Peyer's patch (tissue), 4 donors: ENCODE measurements at regions not wholly inside any gene's neighbourhood (a gene's known extent, or its start where the extent isn't known, plus 50 kb on each side); places are given as distances from the start of the nearest gene placed in this dataset.

ENCODE experiments used
- DNase-seq, 3 donors: peaks; one replicate each; pipeline ENCODE4 v3.0.0-alpha.2; 2017 to 2019
- H3K27ac ChIP-seq, 4 donors: fragments of 200-600 bp; sonication (generic); one replicate each; pipeline ENCODE4 v1.5.1; 2016 to 2019
- H3K27me3 ChIP-seq, 2 donors: fragments of 200-600 bp; sonication (generic); one replicate each; pipeline ENCODE4 v1.5.1; 2019
- H3K36me3 ChIP-seq, 3 donors: fragments of 200-600 bp; sonication (generic); one replicate each; pipeline ENCODE4 v1.5.1; 2016 to 2019
- H3K4me1 ChIP-seq, 4 donors: fragments of 200-600 bp; sonication (generic); one replicate each; pipeline ENCODE4 v1.5.1; 2016 to 2019
- H3K4me3 ChIP-seq, 4 donors: fragments of 200-600 bp; sonication (generic); 1 replicate in 3 of 4; 2 replicates in 1 of 4; pipeline ENCODE4 v1.5.1; 2016 to 2019; ENCODE audit warnings: mild to moderate bottlenecking in 1 of 4
- H3K9me3 ChIP-seq, 4 donors: fragments of 200-600 bp; sonication (generic); one replicate each; pipeline ENCODE4 v1.5.1; 2016 to 2019; ENCODE audit warnings: mild to moderate bottlenecking in 1 of 4
- POLR2A ChIP-seq, 2 donors: fragments of 450-650 bp; IDR thresholded peaks; one replicate each; pipeline ENCODE4 v1.5.1; 2017; ENCODE audit warnings: antibody characterized with exemption in 2 of 2, mild to moderate bottlenecking in 2 of 2, moderate library complexity in 2 of 2
- TF ChIP-seq, protein P1 (sequence below), 6 experiments: fragments of 450-650 bp in 4 of 6; fragments of 200-600 bp in 2 of 6; sonication (generic) in 1 of 6; IDR thresholded peaks; one replicate each; pipeline ENCODE4 v1.5.1; 2017 to 2019; ENCODE audit warnings: antibody characterized with exemption in 6 of 6, mild to moderate bottlenecking in 3 of 6, moderate library complexity in 1 of 6

DNA sequence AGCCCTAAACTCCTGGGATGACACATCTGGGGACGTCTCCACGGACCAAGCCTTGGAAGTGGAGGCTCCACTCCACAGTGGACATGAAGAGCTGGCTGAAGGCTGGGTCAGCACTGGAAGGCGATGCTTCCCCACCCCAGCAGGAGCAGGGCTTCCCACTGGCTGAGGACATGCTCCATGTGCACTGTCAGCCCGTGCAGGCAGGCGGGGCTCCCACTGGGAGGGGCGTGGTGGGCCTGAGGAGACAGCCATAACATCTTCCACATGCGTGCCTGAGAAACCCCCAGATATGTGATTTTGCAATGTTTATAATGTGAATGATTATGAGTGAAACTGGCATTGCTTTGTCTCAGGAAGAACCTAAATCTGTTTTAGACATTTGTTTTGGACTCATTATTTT, 231.3 kb downstream of the KLF13 start:
- no peak overlapping the region for H3K27ac ChIP-seq
- H3K36me3 ChIP-seq, result no peaks in the 10 kb centered on the region
- H3K9me3 ChIP-seq, result no peaks in the 10 kb centered on the region
- no peaks in the 10 kb centered on the region for H3K4me1 ChIP-seq
- H3K4me3 ChIP-seq, result no peak overlapping the region
- no peaks in the 10 kb centered on the region for H3K27me3 ChIP-seq
- TF ChIP-seq, protein P1, sequence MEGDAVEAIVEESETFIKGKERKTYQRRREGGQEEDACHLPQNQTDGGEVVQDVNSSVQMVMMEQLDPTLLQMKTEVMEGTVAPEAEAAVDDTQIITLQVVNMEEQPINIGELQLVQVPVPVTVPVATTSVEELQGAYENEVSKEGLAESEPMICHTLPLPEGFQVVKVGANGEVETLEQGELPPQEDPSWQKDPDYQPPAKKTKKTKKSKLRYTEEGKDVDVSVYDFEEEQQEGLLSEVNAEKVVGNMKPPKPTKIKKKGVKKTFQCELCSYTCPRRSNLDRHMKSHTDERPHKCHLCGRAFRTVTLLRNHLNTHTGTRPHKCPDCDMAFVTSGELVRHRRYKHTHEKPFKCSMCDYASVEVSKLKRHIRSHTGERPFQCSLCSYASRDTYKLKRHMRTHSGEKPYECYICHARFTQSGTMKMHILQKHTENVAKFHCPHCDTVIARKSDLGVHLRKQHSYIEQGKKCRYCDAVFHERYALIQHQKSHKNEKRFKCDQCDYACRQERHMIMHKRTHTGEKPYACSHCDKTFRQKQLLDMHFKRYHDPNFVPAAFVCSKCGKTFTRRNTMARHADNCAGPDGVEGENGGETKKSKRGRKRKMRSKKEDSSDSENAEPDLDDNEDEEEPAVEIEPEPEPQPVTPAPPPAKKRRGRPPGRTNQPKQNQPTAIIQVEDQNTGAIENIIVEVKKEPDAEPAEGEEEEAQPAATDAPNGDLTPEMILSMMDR (IDR thresholded peaks at IDR 0.05), result no peak
- TF ChIP-seq POLR2A (IDR thresholded peaks at IDR 0.05), result no peak
- no peak for DNase-seq

DNA sequence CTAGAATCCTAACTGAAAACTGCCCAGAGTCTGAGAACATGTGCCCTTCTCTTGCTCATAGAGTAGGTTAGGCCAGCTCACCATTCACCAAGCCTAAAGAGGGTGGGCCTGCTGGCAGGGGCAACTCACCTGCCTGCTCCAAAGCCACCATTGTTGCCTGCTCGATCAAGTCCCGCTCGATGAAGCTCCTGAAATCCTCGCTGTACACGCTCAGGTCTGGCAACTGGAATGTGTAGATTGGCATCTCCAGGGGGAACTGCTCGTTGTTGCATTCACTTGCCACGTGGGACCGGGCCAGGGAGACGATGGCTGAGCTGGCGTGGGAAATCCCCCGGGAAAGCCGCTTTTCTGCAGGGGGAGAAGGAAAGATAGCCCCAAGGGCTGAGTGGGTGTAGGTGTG, 232.2 kb downstream of the KLF13 start:
- no peak overlapping the region for H3K4me3 ChIP-seq
- no peak for TF ChIP-seq POLR2A (IDR thresholded peaks at IDR 0.05)
- TF ChIP-seq, protein P1 (IDR thresholded peaks at IDR 0.05), result no peak
- no peak overlapping the region for H3K27ac ChIP-seq
- no peaks in the 10 kb centered on the region for H3K36me3 ChIP-seq
- H3K4me1 ChIP-seq, result no peaks in the 10 kb centered on the region
- H3K9me3 ChIP-seq, result no peaks in the 10 kb centered on the region
- no peak for DNase-seq
- no peaks in the 10 kb centered on the region for H3K27me3 ChIP-seq

DNA sequence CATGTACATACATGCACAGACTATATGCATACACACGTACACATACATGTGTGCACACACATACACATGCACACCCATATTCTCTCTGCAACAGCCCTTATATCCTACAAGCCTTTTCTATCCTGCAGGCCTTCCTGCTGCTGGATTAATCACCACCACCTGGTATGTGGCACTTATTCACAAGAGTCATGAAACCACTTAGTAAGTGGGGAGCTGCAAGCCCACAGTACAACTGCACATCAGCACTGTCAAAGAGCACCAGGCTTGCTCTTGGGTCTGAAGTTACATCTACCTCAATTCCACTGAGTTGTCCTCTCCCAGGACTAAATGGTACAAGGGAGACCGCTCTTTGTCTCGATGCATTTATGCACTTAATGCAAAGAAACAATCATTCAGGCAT, 233.2 kb downstream of the KLF13 start:
- no peaks in the 10 kb centered on the region for H3K27me3 ChIP-seq
- no peak overlapping the region for H3K27ac ChIP-seq
- no peak overlapping the region for H3K4me3 ChIP-seq
- no peaks in the 10 kb centered on the region for H3K4me1 ChIP-seq
- no peaks in the 10 kb centered on the region for H3K9me3 ChIP-seq
- TF ChIP-seq, protein P1 (IDR thresholded peaks at IDR 0.05), result no peak
- TF ChIP-seq POLR2A (IDR thresholded peaks at IDR 0.05), result no peak
- no peak for DNase-seq
- no peaks in the 10 kb centered on the region for H3K36me3 ChIP-seq

DNA sequence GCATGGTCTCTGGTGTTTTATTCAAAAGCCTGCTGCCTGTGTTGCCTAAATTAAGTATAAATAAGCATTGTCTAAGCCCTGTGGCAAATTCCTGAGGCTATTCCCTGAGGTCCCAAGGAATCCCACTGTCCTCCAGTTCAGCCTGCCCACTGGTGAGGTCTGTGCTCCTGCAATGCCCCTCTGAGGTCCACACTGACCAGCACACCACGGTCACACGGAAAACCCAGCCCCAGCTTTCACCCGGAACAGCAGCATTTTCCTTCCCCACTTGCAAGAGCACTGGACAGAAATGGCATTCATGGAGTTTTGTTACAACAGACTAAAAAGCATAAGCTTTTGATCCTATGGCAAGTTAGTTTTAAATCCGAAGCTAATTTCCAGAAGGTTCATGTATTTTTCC, 234.0 kb downstream of the KLF13 start:
- DNase-seq, result no peak
- H3K27ac ChIP-seq, result no peak overlapping the region
- no peaks in the 10 kb centered on the region for H3K4me1 ChIP-seq
- no peaks in the 10 kb centered on the region for H3K9me3 ChIP-seq
- no peak for TF ChIP-seq POLR2A (IDR thresholded peaks at IDR 0.05)
- TF ChIP-seq, protein P1 (IDR thresholded peaks at IDR 0.05), result no peak
- H3K27me3 ChIP-seq, result no peaks in the 10 kb centered on the region
- no peaks in the 10 kb centered on the region for H3K36me3 ChIP-seq
- H3K4me3 ChIP-seq, result no peak overlapping the region

DNA sequence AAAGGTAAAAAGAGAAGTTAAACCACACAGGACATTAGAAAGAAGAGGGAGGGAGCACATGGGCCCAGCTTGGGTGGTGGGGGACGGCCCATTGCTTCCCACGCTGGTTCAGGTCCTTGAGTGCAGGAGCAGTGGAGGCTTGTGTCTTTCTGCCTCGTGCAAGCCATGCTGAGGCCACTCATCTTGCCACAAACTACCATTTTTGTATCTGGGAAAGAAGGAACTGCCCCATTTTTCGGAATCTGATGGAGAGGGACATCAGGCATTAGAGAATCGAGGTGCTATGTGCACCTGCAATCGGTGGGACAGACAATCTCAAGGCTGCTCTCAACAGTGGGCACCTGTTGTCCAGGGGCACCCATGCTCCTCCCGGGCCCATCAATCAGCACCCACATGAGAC, 234.5 kb downstream of the KLF13 start:
- Histone ChIP-seq H3K9me3 (no peaks in the 10 kb centered on the region), H3K27ac (no peak overlapping the region), H3K4me3 (no peak overlapping the region), H3K36me3 (no peaks in the 10 kb centered on the region), H3K4me1 (no peaks in the 10 kb centered on the region), H3K27me3 (no peaks in the 10 kb centered on the region)
- TF ChIP-seq, protein P1 (IDR thresholded peaks at IDR 0.05), result no peak
- no peak for TF ChIP-seq POLR2A (IDR thresholded peaks at IDR 0.05)
- DNase-seq, result no peak

DNA sequence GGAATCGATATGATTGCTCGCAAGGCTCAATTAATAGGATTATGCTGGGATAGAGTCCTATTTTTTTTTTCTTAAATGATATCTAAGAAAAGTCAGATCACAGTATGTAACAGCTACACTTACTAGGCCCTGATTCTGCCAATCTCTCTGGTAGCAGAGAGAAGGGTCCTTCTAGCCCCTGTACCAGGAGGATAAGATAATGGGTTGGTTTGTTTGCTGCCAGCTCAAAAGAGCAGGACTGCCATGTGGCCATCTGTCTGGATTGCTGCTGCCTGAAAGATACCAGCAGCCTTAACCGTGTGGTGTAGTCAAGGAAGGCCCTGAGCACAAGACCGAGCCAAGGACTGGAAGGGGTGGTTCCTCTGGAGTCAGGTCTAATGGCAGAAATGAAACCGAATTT, 236.4 kb downstream of the KLF13 start:
- H3K4me3 ChIP-seq, result no peak overlapping the region
- H3K9me3 ChIP-seq, result peaks cover 0 to 5% (median 0%) of the 10 kb centered on the region in 4 donors
- TF ChIP-seq POLR2A (IDR thresholded peaks at IDR 0.05), result no peak
- TF ChIP-seq, protein P1 (IDR thresholded peaks at IDR 0.05), result no peak
- H3K4me1 ChIP-seq, result no peaks in the 10 kb centered on the region
- no peak overlapping the region for H3K27ac ChIP-seq
- no peaks in the 10 kb centered on the region for H3K27me3 ChIP-seq
- no peak for DNase-seq
- H3K36me3 ChIP-seq, result no peaks in the 10 kb centered on the region
